Urinary bladder (tissue), 3 donors: ENCODE measurements at regions not wholly inside any gene's neighbourhood (a gene's known extent, or its start where the extent isn't known, plus 50 kb on each side); places are given as distances from the start of the nearest gene placed in this dataset.

Experiments used
- DNase-seq: peaks from one replicate; pipeline ENCODE4 v3.0.0-alpha.2; 2015; ENCODE audit errors: extremely low spot score
- H3K27ac ChIP-seq: one replicate; pipeline ENCODE4 v1.5.1; 2013; ENCODE audit warnings: low read depth, mild to moderate bottlenecking, moderate library complexity
- H3K36me3 ChIP-seq: one replicate; pipeline ENCODE4 v1.6.1; 2013; ENCODE audit warnings: mild to moderate bottlenecking, moderate library complexity; ENCODE audit not compliant: insufficient read depth
- H3K4me1 ChIP-seq: one replicate; pipeline ENCODE4 v1.6.1; 2013; ENCODE audit warnings: mild to moderate bottlenecking, moderate library complexity; ENCODE audit not compliant: insufficient read depth
- H3K4me3 ChIP-seq: one replicate; pipeline ENCODE4 v1.5.1; 2013; ENCODE audit warnings: low read depth, low read length
- WGBS: extraction: QIAGEN DNeasy Blood & Tissue Kit; methylation state at CpG from one replicate; pipeline ENCODE4 v1.1.7; 2013; 5-methylcytosine and 5-hydroxymethylcytosine counted together
- donor health status: healthy with polysubstance abuse.
- donor health status: healthy.

GRCh38 chr3:110851736-110852135 is 219.9 kb upstream of the NECTIN3 start:
- Histone ChIP-seq H3K36me3 (no peaks in the 10 kb centered on the region), H3K27ac (no peak overlapping the region), H3K4me3 (no peak overlapping the region), H3K4me1 (no peaks in the 10 kb centered on the region)
- DNase-seq, result no peak

- Histone ChIP-seq H3K27ac (no peak overlapping the region), H3K36me3 (no peaks in the 10 kb centered on the region), H3K4me1 (no peaks in the 10 kb centered on the region), H3K4me3 (no peak overlapping the region)
- WGBS, result 82% methylated on average over 2 of the region's 2 CpGs
- DNase-seq, result no peak
Measured at GRCh38 chr3:110855207-110855606, 216.4 kb upstream of the NECTIN3 start.

GRCh38 chr3:110856916-110857315 is 214.7 kb upstream of the NECTIN3 start:
- no peaks in the 10 kb centered on the region for H3K4me1 ChIP-seq
- WGBS, result 87% methylated on average over 2 of the region's 2 CpGs
- no peaks in the 10 kb centered on the region for H3K36me3 ChIP-seq
- H3K4me3 ChIP-seq, result no peak overlapping the region
- DNase-seq, result no peak
- no peak overlapping the region for H3K27ac ChIP-seq

GRCh38 chr3:110858549-110858948 is 213.1 kb upstream of the NECTIN3 start:
- WGBS, result 88% methylated on average over 4 of the region's 4 CpGs
- Histone ChIP-seq H3K4me1 (no peaks in the 10 kb centered on the region), H3K4me3 (no peak overlapping the region), H3K36me3 (no peaks in the 10 kb centered on the region), H3K27ac (no peak overlapping the region)
- no peak for DNase-seq

- H3K27ac ChIP-seq, result no peak overlapping the region
- H3K4me1 ChIP-seq, result no peaks in the 10 kb centered on the region
- DNase-seq, result no peak
- 90% methylated on average over 5 of the region's 5 CpGs for WGBS
- no peak overlapping the region for H3K4me3 ChIP-seq
- no peaks in the 10 kb centered on the region for H3K36me3 ChIP-seq
Measured at GRCh38 chr3:110859336-110859735, 212.3 kb upstream of the NECTIN3 start.

GRCh38 chr3:110859993-110860392 is 211.6 kb upstream of the NECTIN3 start:
- no peaks in the 10 kb centered on the region for H3K4me1 ChIP-seq
- H3K27ac ChIP-seq, result no peak overlapping the region
- WGBS, result 55% methylated on average over 4 of the region's 4 CpGs
- H3K36me3 ChIP-seq, result no peaks in the 10 kb centered on the region
- no peak for DNase-seq
- H3K4me3 ChIP-seq, result no peak overlapping the region

GRCh38 chr3:110865934-110866333 is 205.7 kb upstream of the NECTIN3 start:
- 91% methylated on average over 4 of the region's 4 CpGs for WGBS

GRCh38 chr3:110868106-110868505 is 203.5 kb upstream of the NECTIN3 start:
- Histone ChIP-seq H3K27ac (no peak overlapping the region), H3K36me3 (no peaks in the 10 kb centered on the region), H3K4me1 (no peaks in the 10 kb centered on the region), H3K4me3 (no peak overlapping the region)
- no peak for DNase-seq
- 71% methylated on average over 1 of the region's 1 CpG for WGBS

More at GRCh38 chr3:110865934-110866333, 205.7 kb upstream of the NECTIN3 start:
- no peak for DNase-seq
- no peak overlapping the region for H3K4me3 ChIP-seq
- H3K4me1 ChIP-seq, result no peaks in the 10 kb centered on the region
- H3K27ac ChIP-seq, result no peak overlapping the region
- H3K36me3 ChIP-seq, result no peaks in the 10 kb centered on the region

GRCh38 chr3:110869736-110870135 is 201.9 kb upstream of the NECTIN3 start:
- H3K27ac ChIP-seq, result no peak overlapping the region
- H3K36me3 ChIP-seq, result no peaks in the 10 kb centered on the region
- 96% methylated on average over 3 of the region's 3 CpGs for WGBS
- H3K4me1 ChIP-seq, result no peaks in the 10 kb centered on the region
- DNase-seq, result no peak
- no peak overlapping the region for H3K4me3 ChIP-seq

GRCh38 chr3:110871869-110872268 is 199.7 kb upstream of the NECTIN3 start:
- Histone ChIP-seq H3K27ac (no peak overlapping the region), H3K36me3 (no peaks in the 10 kb centered on the region), H3K4me3 (no peak overlapping the region), H3K4me1 (no peaks in the 10 kb centered on the region)
- DNase-seq, result no peak

GRCh38 chr3:110878692-110879091 is 192.9 kb upstream of the NECTIN3 start:
- Histone ChIP-seq H3K27ac (no peak overlapping the region), H3K4me3 (no peak overlapping the region), H3K36me3 (no peaks in the 10 kb centered on the region), H3K4me1 (no peaks in the 10 kb centered on the region)
- no peak for DNase-seq
- WGBS, result 93% methylated on average over 3 of the region's 3 CpGs

GRCh38 chr3:110881069-110881468 is 190.5 kb upstream of the NECTIN3 start:
- Histone ChIP-seq H3K4me1 (no peaks in the 10 kb centered on the region), H3K36me3 (no peaks in the 10 kb centered on the region), H3K4me3 (no peak overlapping the region), H3K27ac (no peak overlapping the region)
- WGBS, result 27% methylated on average over 4 of the region's 4 CpGs
- DNase-seq, result no peak

- no peak for DNase-seq
- Histone ChIP-seq H3K4me1 (no peaks in the 10 kb centered on the region), H3K27ac (no peak overlapping the region), H3K4me3 (no peak overlapping the region), H3K36me3 (no peaks in the 10 kb centered on the region)
- 82% methylated on average over 10 of the region's 10 CpGs for WGBS
Measured at GRCh38 chr3:110886222-110886893, 185.3 kb upstream of the NECTIN3 start.

GRCh38 chr3:110887176-110887575 is 184.4 kb upstream of the NECTIN3 start:
- no peaks in the 10 kb centered on the region for H3K36me3 ChIP-seq

More at GRCh38 chr3:110887176-110887575, 184.4 kb upstream of the NECTIN3 start:
- Histone ChIP-seq H3K27ac (no peak overlapping the region), H3K4me3 (no peak overlapping the region), H3K4me1 (no peaks in the 10 kb centered on the region)
- WGBS, result 87% methylated on average over 1 of the region's 1 CpG
- no peak for DNase-seq
